ENCODE measurements at regions not wholly inside any gene's neighbourhood (a gene's known extent, or its start where the extent isn't known, plus 50 kb on each side); places are given as distances from the start of the nearest gene placed in this dataset.

DNA sequence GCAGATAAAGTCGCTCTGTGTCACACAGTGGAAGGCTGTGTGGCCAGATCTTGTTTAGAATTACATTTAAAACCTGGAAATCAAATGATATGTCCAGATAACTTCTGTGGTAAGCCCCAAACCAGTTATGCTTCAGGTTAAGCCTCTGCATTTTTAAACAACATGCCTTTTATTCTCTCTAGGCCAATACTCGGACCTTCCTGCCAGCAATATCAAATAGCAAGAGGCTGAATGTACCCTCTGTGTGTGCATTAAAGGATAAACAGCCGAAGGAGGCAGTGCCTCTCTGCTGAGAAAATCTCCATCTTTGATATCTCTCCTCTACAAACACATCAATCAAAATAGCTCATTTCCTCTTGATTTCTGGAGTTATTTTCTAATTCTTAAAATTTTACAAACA is 67.1 kb upstream of the TMEM260 start:
- no peak for DNase-seq

DNA sequence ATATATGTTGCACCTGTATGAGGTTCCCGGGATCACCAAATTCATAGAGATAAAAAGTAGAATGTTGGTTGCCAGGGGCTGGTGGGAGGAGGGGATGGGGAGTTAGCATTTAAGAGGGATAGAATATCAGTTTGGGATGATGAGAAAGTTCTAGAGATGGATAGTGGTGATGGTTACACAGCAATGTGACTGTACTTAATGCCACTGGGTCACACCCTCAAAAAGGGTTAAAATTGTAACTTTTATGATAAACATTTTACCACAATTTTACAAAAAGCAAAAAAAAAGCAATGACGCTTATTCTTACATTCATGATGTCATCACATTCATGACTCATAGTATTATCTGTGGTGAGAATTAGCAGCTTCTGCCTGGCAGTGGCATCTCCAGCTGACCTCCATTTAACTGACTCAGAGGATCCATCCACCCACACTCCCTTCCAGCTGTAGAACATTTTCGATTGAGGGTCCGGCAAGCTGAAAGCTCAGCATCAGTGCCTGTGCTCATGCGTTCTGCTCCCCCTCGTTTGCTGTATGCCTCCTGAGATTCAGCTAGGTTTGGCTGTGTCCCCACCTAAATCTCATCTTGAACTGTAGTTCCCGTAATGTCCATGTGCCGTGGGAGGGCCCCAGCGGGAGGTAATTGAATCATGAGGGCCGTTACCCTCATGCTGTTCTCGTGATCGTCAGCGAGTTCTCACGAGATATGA is 64.8 kb upstream of the TMEM260 start:
- DNase-seq: peak; percentile 52

DNA sequence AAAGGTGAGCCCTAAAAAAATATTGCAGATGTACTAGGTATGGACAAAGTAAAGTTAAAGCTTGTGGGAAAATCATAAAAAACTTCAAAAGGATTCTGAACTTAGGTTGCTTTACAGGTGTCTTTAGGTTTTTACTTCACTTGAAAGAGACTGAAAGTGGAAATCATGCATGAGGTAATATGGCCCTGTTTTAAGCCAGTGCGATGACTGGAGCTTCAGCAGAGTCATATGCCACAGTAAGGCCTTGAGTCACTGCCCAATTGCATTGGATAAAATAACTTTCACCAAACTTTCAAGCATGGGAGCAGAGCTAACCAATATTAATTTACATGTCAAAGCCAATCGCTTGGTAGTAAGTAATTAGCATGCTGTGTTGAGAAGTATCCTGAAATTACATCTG is 63.9 kb upstream of the TMEM260 start:
- no peak for DNase-seq

DNA sequence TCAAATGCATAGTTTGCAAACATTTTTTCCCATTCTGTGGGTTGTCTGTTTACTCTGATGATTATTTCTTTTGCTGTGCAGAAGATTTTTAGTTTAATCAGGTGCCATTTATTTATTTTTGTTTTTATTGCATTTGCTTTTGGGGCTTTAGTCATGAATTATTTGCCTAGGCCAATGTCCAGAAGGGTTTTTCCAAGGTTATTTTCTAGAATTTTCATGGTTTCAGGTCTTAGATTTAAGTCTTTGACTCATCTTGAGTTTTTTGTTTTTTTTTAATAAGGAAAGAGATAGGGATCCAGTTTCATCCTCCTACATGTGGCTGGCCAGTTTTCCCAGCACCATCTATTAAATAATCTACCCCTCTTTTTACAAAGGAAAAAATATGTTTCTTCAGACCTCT is 57.2 kb upstream of the TMEM260 start:
- no peak for DNase-seq

DNA sequence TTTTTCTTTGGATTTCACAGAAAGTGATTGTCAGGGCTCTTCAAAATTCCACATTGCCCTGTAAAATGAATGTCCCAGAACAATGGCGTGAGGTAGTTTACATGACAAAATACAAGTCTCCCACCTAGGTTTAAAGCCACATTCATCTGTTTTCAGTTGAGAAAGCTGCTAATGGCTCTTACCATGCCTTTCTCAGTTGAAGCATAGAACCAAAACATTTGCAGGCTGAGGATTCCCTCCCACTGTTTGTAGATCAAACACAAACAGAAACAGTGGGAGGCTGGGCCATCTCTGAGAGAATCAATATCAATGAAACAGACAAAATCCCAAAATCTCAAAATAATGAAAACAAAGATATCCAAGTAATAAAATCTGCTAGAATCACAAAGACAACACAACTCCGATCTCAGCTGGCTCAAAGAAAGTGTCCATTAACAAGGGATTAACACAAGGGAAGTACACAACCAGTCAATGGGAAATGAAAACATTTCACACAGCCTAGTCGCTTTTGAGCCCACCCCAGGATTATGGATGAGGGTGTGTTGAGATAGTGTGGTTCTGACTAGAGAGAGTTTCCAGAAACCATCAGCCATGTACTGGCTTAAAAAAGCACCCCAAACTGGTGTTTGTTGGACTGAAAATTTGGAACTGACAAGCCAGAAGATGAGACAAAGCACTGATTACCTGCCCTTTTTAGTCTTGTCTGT is 54.5 kb upstream of the TMEM260 start:
- no peak for DNase-seq

DNA sequence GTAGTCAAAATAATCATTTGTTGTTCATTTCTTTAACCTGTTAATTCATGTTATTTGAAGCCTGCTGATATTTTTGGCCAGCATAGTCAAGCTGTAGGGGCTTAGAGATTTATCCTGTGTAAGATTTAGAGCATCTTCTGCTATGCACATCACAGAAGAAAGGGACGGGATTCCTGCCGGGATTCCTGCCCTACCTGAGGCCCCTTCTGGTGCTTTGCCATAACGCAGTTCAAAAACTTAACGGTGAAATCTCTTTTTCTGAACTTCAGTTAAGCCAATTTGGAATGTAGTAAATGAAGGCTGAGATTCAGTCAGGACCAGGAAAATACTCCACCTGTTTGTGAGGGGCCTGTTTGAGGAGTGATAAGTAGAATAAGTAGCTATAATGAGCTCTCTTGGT is 50.7 kb upstream of the TMEM260 start:
- DNase-seq: no peak
